GM21360 (cell line): ENCODE measurements at regions not wholly inside any gene's neighbourhood (a gene's known extent, or its start where the extent isn't known, plus 50 kb on each side); places are given as distances from the start of the nearest gene placed in this dataset.
"Not testable (repeated sequence)": the region's sequence is repeated elsewhere in the genome, so short reads cannot be mapped to it uniquely, and the experiment has no call there.

ENCODE experiments used
- ATAC-seq: cut with Tn5 transposase; IDR thresholded peaks from one replicate; pipeline ENCODE4 v1.9.1; 2021; ENCODE audit warnings: mild to moderate bottlenecking, moderate library complexity; ENCODE audit not compliant: unreplicated experiment

GRCh38 chr3:195999176-195999575, 82.7 kb downstream of the TFRC start:
- ATAC-seq: not testable (repeated sequence)

GRCh38 chr3:195996314-195996713, 85.6 kb downstream of the TFRC start:
- not testable (repeated sequence) for ATAC-seq

DNA sequence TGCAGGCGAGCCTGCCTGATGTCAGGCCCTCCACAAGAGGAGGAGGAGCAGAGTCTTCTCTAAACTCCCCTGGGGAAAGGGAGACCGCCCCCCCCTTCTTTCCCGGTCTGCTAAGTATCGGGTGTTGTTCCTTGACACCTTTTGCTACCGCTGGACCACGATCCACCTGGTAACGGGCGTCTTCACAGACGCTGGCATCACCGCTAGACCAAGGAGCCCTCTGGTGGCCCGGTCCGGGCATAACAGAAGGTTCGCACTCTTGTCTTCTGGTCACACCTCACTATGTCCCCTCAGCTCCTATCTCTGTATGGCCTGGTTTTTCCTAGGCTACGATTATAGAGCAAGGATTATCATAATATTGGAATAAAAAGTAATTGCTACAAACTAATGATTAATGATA, 86.0 kb upstream of the TNK2 start:
- ATAC-seq: not testable (repeated sequence)

GRCh38 chr3:195993671-195994070, 85.3 kb upstream of the TNK2 start:
- ATAC-seq: not testable (repeated sequence)

- not testable (repeated sequence) for ATAC-seq
Observed at GRCh38 chr3:195992956-195993595, 84.7 kb upstream of the TNK2 start.

- ATAC-seq: not testable (repeated sequence)
Observed at GRCh38 chr3:195991986-195992385, 83.6 kb upstream of the TNK2 start.

GRCh38 chr3:195991243-195991642, 82.9 kb upstream of the TNK2 start:
- not testable (repeated sequence) for ATAC-seq

GRCh38 chr3:195990841-195991174, 82.5 kb upstream of the TNK2 start:
- not testable (repeated sequence) for ATAC-seq

GRCh38 chr3:195989921-195990840, 81.8 kb upstream of the TNK2 start:
- ATAC-seq: peak; percentile 84

- peak; percentile 34 for ATAC-seq
Observed at GRCh38 chr3:195989197-195989920, 81.0 kb upstream of the TNK2 start.

GRCh38 chr3:195988764-195989163, 80.4 kb upstream of the TNK2 start:
- not testable (repeated sequence) for ATAC-seq

- not testable (repeated sequence) for ATAC-seq
Observed at GRCh38 chr3:195987001-195987400, 78.7 kb upstream of the TNK2 start.

GRCh38 chr3:195986576-195986975, 78.2 kb upstream of the TNK2 start:
- ATAC-seq: not testable (repeated sequence)

DNA sequence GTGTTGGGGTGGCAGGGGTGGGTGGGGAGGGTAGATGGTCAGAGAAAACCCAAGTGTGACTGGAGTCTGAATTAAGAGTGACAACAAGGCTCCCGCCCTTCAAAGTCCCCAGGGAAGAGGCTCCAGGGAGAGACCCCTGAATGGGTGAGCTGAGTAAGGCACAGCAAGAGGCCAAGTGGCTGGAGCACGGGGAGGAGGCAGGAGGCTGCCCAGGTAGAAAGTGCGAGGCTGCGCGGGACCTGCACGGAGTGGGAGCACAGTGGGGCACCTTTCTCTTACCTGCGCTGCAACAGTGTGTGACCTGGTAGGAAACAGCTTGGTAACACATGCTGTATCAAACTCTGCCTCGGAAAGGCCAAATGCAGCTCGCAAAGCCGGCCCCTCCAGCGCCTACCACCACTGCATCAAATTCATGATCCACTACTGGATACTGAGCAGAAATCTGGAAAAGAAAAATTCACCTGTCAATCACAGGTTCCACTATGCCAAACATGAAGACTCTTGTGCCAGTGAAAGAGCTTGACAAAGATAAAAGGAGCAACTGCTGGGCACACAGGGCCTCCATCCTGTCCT, 77.1 kb upstream of the TNK2 start:
- ATAC-seq: not testable (repeated sequence)

- ATAC-seq: not testable (repeated sequence)
Observed at GRCh38 chr3:195984392-195985030, 76.2 kb upstream of the TNK2 start.

- ATAC-seq: not testable (repeated sequence)
Observed at GRCh38 chr3:195983880-195984279, 75.5 kb upstream of the TNK2 start.

DNA sequence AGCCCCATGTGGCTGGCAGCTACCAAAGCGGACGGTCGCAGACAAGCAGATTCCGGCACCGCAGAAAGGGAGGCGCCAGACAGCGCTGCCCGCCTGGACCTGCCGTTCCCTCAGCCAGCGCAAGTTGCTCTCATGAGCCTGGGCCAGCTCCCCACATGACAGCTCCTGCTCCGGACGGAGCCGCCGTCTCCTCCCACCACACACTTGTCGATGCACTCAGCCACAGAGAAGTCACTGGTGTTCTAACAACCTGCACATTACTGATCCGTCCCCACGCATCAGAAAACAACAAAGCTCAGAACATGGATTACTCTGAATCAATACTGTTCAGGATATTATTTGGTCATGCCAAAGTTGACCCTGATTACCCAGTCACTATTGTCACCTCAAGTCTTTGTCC, 74.4 kb upstream of the TNK2 start:
- not testable (repeated sequence) for ATAC-seq

GRCh38 chr3:195981778-195982177, 73.4 kb upstream of the TNK2 start:
- ATAC-seq: not testable (repeated sequence)

DNA sequence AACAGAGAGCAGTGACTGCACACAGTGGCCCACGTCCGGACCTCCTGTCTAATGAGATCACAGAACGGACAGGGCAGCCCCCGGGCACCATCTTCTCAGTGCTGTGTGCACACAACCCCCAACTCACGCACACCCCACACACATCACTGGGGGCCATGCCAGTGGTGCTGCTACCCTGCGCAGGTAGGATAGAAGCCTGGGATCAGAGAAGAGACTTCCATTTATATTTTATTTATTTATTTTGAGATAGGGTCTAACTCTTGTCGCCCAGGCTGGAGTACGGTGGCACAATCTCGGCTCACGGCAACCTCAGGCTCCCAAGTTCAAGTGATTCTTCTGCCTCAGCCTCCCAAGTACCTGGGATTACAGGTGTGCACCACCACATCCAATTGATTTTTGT, 71.5 kb upstream of the TNK2 start:
- ATAC-seq: not testable (repeated sequence)

DNA sequence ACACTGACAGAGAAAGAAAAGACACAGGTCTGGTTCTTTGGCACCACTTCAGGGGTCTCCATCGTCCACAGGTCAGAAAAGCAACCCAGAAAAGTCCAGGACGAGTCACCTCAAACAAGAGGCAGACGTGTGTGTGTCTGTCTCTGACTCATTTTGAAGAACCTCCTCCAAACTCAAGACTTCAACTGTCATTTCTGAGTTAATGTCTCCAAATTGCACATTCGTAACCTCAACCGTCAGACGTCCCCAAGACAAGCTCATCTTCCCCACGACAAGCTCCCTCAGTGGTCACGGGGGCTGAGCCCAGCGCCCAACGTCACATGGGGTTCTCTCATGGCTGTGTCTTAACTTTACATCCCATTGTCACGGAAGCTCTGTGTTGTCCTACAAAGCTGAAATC, 70.2 kb upstream of the TNK2 start:
- not testable (repeated sequence) for ATAC-seq
